ENCODE measurements at regions not wholly inside any gene's neighbourhood (a gene's known extent, or its start where the extent isn't known, plus 50 kb on each side); places are given as distances from the start of the nearest gene placed in this dataset.

DNA sequence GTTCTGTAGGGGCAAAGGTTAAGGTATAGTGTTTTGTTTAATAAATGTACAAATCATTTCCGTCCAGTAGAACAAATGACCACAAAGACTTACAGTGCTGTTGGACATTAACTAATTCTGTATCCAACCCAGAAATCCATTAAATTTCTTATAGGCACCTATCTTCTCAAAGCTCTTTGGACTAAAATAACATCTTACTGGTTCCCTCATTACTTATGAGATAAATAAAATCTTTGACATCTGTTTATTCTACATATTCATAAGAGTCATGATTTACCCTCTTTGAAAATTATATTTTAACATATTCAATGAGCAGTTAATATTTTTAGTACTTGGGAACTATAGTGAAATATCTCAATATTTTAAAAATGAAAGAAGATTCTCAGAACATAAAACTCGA, 102.7 kb upstream of the G2E3 start:
- no peak for TF ChIP-seq CTCF (IDR thresholded peaks at IDR 0.05)
- no peak for TF ChIP-seq POLR2A (IDR thresholded peaks at IDR 0.05)
- TF ChIP-seq EP300 (IDR thresholded peaks at IDR 0.05): no peak
- no peak for TF ChIP-seq POLR2AphosphoS5 (IDR thresholded peaks at IDR 0.05)

Data from upper lobe of left lung (tissue), 4 donors.